PC-3 (cell line): ENCODE measurements at regions not wholly inside any gene's neighbourhood (a gene's known extent, or its start where the extent isn't known, plus 50 kb on each side); places are given as distances from the start of the nearest gene placed in this dataset.

Experiments
- EZH2 ChIP-seq: fragments of 300-600 bp; sonication (generic); IDR thresholded peaks from one replicate; pipeline ENCODE4 v1.6.1; 2017; ENCODE audit warnings: antibody characterized with exemption, mild to moderate bottlenecking, low read length; ENCODE audit not compliant: unreplicated experiment
- EZH2phosphoT487 ChIP-seq: fragments of 300-600 bp; sonication (generic); IDR thresholded peaks from 2 replicates; pipeline ENCODE4 v1.6.1; 2018; ENCODE audit warnings: mild to moderate bottlenecking, antibody characterized with exemption, low read length, borderline replicate concordance
- TF ChIP-seq, protein P1 (sequence below): fragments of 300-600 bp; sonication (generic); conservative IDR thresholded peaks from 2 replicates; pipeline ENCODE4 v1.5.1; 2017; ENCODE audit warnings: antibody characterized with exemption, low read depth, mild to moderate bottlenecking, low read length

DNA sequence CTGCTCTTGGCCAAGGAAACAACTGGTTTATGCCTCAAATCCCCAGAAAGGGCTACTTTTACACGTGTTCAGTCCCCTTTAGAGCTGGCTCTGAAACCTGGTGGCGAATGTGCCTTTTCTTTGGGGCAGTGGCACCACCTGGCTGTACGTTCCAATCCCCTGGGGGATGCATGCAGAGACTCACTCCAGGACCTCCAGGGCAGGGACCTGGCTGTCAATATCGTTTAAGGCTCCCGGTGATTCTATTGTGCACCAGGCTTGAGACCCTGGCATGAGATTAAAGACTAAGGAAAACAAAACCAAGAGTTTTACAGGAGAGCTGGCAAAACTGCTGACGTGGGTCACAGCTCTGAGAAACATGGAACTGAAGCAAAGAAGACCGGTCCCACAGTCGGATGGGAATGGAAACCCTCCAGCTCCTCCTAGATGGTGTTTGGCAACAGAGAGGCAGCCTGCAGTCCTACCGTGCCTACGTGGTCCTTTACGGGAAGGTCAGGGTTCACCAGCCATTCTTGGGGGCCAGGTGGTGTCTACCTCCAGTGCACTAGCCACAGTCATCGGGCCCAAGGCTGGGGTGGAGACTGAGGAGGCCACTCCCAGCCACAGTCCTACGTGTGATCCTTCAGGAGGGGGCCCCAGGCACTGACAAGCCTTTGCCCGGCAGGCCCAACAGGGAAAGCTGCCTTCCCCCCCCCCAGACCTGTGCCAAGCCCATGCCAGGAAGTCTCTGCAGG, 203.3 kb upstream of the CST7 start:
- TF ChIP-seq, protein P1, sequence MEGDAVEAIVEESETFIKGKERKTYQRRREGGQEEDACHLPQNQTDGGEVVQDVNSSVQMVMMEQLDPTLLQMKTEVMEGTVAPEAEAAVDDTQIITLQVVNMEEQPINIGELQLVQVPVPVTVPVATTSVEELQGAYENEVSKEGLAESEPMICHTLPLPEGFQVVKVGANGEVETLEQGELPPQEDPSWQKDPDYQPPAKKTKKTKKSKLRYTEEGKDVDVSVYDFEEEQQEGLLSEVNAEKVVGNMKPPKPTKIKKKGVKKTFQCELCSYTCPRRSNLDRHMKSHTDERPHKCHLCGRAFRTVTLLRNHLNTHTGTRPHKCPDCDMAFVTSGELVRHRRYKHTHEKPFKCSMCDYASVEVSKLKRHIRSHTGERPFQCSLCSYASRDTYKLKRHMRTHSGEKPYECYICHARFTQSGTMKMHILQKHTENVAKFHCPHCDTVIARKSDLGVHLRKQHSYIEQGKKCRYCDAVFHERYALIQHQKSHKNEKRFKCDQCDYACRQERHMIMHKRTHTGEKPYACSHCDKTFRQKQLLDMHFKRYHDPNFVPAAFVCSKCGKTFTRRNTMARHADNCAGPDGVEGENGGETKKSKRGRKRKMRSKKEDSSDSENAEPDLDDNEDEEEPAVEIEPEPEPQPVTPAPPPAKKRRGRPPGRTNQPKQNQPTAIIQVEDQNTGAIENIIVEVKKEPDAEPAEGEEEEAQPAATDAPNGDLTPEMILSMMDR = no peak
- TF ChIP-seq EZH2phosphoT487 = no peak
- no peak for TF ChIP-seq EZH2
